T1000 (cell line): ENCODE measurements at regions not wholly inside any gene's neighbourhood (a gene's known extent, or its start where the extent isn't known, plus 50 kb on each side); places are given as distances from the start of the nearest gene placed in this dataset.

Experiments used
- DNase-seq: peaks from one replicate; lab custom pipeline; 2025; ENCODE audit warnings: mixed read lengths; lab: John Stamatoyannopoulos, UW

DNA sequence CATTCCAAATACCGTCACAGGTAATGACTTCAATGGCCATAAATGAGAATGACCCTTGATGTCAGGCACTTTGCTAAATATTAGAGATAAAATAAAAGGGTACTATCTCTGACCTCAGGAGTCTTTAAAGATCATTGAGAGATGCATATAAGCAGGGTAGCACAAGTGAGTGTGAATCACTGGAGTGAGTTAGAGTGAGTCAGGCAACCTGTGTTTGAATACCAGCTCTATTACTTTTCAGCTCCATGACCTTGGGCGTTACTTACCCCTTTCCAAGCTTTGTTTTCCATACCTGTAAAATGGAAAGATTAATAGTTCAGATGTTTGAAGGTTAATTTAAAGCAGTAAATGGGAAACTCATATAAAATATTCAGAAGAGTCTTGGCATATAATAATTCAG lies 1058.0 kb upstream of the ADGRL4 start:
- DNase-seq = no peak

DNA sequence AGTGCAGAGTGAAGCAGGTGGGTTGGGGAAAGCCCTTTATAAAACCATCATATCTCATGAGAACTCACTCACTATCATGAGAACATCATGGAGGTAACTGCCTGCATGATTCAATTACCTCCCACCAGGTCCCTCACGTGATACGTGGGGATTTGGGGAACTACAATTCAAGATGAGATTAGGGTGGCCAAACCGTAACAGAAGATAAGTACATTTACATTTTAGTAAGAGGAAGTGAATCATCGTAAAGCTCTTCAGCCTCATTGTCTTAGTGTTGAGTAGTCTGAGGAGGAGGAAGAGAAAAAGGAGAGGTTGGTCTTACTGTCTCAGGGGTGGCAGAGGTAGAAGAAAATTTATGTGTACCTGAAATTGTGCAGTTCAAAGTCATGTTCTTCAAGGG lies 1053.4 kb upstream of the ADGRL4 start:
- no peak for DNase-seq

DNA sequence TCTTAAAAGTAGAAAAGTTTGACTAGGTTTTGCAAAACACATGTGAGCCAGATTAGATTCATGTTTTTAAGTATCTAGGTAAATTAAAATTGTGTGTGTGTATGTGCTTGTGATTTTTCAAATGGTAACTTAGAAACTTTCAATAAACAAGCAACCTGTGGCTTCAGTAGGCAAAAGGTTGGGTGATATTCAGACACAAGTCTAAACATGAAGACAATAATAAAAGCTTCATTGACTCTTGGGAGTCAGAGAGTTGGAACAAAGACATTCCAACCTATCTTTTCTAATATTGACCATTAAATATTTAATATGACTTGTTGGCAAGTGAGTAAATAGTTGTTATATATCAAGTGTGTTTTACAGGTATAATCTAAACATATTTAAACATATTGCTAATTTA lies 1049.6 kb upstream of the ADGRL4 start:
- DNase-seq = no peak

DNA sequence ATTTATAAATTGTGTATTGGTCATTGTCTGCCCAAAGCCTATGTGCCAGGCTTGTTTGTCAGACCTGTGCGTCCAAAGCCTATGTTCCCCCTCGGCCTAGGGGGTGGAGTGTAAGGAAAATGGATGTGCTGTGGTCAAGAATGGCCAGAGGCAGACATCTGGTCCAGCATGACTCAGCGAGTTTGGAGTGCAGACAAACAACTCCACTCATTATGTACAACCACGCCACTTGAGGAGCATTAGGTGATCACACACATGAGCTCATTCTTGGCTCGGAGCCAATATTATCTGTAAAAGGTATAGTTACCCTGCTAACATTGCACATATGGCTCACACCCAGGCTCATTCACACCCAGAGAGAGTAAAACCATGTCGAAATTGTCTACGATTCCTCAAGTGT lies 1047.6 kb upstream of the ADGRL4 start:
- DNase-seq = peak; percentile 21

DNA sequence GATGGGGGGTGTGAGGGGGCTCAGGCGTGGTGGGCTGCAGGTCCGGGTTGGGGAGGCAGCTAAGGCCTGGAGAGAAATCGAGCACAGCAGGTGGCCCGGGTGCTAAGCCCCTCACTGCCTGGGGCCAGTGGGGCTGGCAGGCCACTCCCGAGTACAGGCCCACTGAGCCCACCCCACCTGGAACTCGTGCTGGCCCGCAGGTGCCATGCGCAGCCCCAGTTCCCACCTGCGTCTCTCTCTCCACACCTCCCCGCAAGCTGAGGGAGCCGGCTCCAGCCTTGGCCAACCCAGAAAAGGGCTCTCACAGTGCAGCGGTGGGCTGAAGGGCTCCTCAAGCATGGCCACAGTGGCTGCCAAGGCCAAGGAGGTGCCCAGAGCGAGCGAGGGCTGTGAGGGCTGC lies 1047.1 kb upstream of the ADGRL4 start:
- no peak for DNase-seq

DNA sequence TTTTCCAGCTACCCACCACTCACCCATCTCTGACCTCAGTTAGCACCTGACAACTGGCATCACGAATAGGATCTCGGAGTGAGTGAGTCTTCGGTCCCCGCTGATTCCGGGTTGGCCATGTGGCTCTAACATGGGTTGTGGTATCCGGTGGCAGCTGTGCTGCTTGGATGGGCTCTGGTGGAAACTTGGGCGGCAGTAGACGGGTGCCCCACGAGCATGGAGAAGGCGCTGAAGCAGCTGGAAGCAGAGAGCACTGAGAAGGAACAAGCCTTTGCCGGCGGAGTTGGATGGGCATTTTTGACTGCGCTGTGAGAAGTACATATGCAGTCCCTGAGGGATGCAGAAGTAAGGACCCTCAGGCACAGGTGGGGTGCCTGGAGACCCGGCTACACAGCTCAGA lies 1044.0 kb upstream of the ADGRL4 start:
- no peak for DNase-seq

DNA sequence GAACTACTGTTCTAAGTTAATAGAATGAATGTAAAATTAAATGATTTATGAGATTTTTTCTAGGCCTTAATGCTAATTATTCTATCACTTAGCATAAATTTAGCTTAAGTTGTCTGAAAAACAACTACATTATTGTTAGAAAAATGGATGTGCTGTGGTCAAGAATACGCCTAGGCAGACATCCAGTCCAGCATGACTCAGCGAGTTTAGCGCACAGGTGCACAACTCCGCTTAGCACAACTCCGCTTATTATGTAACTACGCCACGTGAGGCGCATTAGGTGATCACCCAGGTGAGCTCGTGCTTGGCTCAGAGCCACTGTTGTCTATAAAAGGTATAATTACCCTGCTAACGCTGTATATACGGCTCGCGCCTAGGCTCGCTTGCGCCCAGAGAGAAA lies 1043.6 kb upstream of the ADGRL4 start:
- no peak for DNase-seq

DNA sequence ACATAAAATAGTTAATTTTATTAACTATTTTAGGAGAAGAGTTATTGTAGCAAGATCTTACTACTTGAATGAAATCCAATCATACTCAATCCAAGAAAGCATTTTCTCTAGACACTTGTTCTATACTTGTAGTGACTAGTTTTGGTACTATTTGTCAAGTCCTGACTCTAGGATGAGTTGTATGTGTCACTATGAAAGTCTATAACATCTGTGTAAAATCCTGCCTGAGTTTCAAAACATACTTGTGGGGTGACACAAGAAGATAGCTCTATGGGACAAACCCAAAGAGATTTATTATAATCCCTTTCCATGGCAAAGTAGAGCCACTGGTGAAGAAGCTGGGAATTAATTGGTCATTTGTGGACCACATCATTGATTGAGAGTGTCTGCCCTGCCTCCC lies 1042.2 kb upstream of the ADGRL4 start:
- DNase-seq = no peak

DNA sequence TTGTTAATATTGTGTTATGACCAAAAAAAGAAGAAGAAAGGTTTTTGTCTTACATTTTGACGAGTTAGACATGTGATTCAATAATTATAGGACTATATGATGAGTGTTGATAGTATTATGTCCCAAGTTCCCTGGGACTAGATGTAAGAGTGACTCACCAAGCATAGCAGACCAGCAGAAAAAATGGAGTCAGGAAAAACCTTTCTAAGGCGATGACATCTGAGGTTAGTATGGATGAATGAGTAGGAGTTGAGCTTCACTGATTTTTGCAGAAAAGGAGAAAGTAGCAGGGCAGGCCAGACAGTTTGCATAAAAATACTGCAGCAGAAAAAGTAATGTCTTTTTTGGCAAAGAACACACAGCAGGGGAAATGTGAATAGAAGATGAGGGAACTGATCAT lies 1041.3 kb upstream of the ADGRL4 start:
- DNase-seq = no peak

DNA sequence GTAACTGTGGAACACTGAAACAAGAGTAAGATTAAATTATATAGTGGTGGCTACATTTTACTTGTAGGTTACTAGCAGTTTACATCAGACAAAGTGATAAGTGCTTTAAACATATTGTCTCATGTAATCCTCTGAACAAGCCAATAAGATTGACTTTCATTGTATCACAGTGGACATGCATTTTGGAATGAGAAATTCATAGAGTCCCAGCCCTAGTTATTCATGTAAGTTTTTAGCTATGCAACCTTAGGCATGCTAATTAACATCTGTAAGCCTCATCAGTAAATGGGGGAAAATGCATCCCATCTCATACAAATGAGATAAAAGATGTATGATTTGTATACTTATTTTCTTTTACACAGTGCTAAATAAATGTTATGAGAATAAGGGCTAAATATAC lies 1038.1 kb upstream of the ADGRL4 start:
- DNase-seq = no peak

DNA sequence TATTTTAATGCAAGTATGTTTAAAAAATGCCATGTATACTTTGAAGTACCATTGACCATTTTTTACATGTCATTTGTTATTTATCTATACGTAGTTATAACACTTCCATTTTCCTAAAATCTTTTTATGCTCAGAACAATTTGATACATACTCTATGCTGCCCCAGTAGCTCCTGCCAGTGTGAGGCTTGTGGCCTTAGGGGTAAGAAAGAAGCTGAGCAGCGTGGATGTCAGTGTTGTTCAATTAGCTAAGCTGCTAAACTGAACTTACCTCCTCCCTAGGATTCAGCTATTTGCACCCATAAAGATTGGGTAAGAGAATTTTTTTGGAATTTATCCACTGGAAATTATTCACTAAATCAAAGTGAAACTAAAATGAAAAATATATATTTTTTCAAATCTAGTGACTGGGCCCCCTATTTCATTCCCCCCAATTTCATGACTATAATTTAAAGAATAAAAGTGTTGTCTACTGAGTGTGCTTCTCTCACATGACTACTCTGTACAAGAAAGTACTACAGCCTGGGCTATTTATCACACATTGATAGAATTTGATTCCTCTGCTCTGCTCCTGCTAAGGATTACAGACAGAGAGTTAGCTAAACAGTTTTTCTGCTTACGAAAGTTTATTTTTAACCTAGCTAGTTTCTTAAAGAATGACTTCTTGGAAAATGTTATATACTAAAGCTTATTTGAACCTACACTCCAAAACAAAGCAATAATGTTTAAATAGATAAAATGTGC lies 1030.3 kb upstream of the ADGRL4 start:
- DNase-seq = no peak

DNA sequence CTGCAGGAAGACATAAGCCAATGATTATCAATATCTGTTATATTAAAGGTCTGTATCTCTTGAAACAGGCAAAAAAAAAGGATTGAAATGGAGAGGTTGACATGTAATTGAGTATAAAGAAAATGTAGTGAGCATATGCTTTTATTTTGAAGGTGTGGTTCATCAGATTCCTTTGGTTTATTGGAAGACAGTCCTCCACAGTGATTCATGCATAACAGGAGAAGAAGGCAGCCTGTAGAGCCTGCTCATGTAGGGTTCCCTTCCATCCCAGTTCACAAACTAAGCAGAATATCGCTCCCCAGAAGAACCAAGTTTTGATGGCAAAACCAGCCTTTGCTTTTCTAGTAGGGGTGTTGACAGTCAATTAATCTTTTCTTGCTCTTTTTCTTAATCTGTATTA lies 1016.8 kb upstream of the ADGRL4 start:
- DNase-seq = no peak

DNA sequence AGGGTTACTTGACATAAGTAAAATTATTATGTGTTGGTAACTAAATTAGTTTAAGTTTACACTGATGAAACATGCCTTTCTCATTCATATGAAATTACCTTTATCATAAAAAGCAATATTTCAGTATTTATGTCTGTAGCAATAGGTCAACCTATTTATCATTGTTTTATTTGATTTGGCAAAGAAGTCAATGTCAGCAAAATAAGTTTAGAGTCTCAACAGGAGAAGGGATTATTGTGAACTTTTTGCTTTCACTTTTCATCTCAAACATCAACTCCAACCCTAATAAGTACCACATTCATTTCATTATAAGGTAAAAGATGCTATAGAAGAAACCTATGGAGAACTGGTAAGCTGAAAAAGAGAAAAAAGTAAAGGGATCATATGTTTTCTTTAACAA lies 1015.4 kb upstream of the ADGRL4 start:
- DNase-seq = no peak

DNA sequence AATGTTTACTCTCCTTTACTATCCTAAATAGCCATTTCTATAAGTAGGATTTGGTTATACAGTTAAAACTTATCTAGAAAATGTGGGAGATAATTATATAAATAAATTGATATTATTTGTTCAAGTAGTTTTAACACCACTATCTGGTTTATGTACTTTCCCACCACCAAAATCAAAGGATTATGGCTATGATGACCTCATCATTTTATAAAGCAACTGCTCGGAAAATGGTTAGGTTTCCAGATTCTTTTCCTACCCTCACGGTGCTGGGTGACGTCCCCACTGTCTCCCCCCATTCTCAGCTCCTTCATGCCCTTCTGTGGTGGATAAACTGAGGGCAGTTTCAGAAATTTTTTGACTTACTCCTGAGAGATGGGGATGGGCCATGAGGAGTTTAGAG lies 1011.8 kb upstream of the ADGRL4 start:
- DNase-seq = no peak

DNA sequence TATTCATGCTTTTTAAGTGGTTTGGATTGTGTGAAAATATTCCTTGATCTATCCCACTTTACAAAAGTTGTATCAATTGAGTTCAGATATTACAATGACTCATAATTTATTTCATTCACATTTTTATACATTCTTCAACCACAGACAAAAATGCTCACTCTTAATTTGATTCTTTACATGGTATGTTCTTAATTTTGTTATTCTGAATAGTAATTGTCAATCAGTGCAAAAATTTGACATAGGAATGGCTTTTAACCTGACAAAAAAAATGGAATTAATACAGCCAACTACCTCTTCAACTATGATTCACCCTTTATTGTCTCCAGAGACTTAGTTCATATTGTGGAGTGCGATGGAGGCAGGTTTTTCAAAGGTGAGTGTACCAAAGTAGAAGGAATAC lies 1002.4 kb upstream of the ADGRL4 start:
- DNase-seq = no peak

DNA sequence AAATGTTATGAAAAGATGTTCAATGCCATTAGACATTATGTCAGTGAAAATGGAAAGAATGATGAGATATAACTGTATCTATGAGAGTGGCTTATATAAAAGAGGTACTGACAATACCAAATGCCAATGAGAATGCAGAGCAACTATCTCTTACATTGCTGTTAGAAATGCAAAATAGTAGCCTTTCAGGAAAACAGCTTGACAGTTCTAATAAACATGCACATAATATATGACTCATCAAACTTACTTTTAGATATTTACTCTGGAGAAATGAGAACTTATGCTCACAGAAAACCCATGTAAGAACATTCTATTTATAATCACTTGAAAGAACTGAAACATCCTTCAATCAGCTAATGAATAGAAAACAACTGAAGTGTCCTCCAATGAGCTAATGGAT lies 996.7 kb upstream of the ADGRL4 start:
- no peak for DNase-seq

DNA sequence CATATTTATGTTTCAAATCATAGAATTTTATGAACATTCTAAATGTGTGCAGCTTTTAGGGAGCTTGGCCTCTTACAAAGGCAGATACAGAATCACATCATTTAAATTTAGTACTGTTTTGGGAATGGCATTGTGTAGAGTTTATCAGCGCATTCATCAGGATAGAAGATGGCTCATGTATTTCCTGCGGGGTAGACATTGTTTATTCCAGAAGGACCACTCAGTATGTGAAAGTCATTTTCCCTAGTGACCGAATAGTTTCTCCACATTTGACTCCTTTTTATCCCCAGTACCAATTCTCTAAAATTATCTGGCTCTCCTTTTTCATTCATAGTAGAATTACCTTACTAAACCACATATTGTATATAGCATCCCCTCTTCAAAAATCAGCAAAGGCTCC lies 981.9 kb upstream of the ADGRL4 start:
- DNase-seq = no peak

DNA sequence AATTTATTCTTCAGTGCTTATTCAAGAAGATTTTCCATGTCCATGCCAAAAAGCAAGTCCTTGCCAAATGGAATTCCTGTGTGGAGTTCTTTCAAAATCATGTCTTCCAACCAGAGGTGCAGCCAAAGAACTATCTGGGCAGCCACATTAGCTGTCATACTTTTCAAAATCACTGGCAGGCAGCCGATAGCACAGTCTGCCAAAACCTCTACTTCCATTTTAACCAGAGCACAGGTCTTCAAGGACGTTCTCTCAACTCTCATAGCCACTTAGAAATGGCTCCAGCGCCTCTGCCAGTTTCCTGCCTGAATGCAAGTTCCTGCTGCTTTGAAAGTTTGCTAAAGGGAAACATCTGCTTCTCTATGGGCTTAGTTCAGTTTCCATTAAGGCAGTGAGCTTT lies 975.7 kb upstream of the ADGRL4 start:
- no peak for DNase-seq

DNA sequence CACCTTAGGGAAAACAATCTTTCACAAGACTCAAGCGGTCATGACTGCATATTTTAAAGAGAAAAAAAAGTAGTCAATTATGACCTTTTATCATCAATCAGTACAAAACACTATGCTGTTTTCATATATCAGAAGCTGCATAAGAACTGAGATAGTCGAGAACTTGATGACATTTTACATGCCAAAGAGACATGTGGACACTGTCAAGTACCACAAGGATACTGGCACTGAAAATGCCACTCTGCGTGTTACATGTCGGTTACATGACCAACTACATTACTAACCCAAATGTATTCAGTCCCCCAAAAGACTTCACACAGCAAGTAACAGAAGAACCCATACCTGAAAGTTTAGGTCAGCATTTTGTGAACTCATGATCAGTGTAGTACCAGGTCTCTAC lies 975.0 kb upstream of the ADGRL4 start:
- no peak for DNase-seq

DNA sequence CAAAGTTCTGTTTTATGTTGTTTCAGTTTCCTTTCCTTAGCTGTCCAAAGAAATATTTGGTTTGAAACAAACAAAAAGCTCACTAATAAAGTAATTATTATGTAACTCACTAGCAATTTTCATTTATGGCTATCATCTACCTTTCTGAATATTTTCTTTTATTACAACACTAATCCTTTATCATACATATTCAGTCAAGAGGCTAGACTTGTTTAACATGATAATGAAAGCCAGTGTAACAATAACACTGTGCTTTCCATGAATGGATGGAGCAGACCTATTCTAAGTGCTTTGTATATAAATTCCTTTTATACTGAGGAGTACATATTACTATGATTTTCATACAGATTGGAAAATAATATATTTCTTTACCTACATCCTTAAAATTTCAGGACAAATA lies 972.8 kb upstream of the ADGRL4 start:
- DNase-seq = no peak

DNA sequence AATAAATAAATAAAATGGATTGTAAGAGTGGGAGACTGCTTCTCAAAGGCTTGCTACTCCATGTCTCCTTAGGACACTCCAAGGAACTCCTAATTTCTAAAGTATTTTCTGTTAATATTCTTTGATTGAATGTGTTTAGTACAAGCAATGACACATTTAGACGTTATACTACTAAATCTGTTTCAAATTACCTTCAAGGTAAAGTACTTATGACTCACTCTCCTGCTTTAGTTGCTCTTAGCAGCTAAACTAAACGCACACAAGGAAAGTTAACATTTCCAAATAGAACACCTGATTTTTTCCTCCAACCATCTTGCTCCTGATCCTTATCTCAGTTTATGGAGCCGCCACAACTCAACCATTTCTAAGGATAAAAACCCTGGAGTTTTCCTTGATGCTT lies 969.8 kb upstream of the ADGRL4 start:
- no peak for DNase-seq

DNA sequence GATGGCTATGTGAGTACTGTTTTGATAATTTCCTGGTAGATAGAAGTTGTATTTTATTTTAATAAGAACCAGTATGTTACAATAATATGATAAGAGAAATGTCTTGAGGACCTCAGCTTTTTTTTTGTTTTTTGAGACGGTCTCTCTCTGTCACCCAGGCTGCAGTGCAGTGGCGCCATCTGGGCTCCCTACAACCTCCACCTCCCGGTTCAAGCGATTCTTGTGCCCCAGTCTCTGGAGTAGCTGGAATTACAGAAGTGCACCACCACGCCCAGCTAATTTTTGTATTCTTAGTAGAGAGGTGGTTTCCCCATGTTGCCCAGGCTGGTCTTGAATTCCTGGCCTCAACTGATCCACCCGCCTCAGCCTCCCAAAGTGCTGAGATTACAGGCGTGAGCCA lies 968.1 kb upstream of the ADGRL4 start:
- DNase-seq = no peak

DNA sequence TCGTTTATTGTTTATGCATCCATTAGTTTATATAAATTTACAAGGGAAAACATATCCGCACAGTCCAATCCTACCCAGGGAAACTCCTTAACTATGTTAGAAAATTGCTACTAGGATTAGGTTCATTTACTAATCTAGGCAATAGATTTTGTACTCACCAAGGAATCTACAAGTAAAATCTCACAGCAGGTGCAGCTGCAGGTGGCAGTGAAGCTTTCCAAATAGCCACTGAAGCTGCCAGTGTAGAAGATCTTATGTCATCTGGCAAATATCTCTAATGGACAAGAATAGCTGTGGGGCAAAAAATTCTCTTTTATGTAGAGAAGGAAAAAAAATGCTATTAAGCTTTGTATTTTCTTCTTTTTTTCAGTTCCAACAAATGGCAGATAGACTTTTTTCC lies 963.4 kb upstream of the ADGRL4 start:
- DNase-seq = no peak

DNA sequence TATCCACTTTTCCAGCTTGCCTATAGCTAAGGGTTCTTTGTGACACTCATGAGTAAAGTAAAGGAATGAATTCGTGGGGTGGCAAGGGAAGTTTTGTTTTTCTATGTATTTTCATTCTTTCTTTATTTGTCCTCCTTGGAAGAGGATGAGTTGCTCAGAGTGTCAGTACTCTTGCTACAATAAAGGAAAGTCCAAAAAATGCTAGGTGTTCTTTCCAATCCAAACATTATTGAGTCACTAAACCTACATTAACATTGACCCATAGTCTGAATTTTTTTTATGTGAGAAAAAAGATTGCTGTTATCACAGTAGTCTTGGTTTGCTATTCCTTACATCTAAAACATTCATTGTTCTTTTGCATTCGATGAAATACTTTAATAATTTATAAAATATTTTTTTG lies 959.9 kb upstream of the ADGRL4 start:
- no peak for DNase-seq

DNA sequence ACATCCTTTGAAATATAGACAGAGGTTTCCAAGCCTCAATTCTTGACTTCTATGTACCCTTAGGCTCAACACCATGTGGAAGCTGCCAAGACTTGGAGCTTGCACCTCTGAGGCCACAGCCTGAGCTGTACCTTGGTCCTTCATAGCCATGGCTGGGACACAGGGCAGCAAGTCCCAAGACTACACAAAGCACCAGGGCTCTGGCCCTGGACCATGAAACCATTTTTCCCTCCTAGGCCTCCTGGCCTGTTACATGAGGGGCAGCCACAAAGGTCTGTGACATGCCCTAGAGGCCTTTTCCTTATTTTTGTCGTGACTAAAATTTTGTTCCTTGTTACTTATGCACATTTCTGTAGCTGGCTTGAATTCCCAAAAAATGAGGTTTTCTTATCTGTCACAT lies 953.1 kb upstream of the ADGRL4 start:
- DNase-seq = no peak
